Liver (tissue), 7 donors: ENCODE measurements at regions not wholly inside any gene's neighbourhood (a gene's known extent, or its start where the extent isn't known, plus 50 kb on each side); places are given as distances from the start of the nearest gene placed in this dataset.

ENCODE experiments used
- DNase-seq: peaks from one replicate; pipeline ENCODE4 v3.0.0-alpha.2; 2017; ENCODE audit warnings: low spot score
- H3K27ac ChIP-seq, 2 donors: one replicate each; pipeline ENCODE4 v1.7.0; 2013; ENCODE audit warnings: inconsistent platforms in 2 of 2, low read length in 2 of 2, control low read depth in 1 of 2, low read depth in 1 of 2, mild to moderate bottlenecking in 1 of 2
- H3K27me3 ChIP-seq, 4 donors: one replicate each; pipeline versions ENCODE4 v1.6.1 to v1.7.0; 2013; ENCODE audit warnings: low read length in 3 of 4, inconsistent platforms in 1 of 4, mild to moderate bottlenecking in 1 of 4, moderate library complexity in 1 of 4; ENCODE audit not compliant: control insufficient read depth in 4 of 4, insufficient read depth in 4 of 4
- H3K36me3 ChIP-seq, 4 donors: one replicate each; pipeline versions ENCODE4 v1.6.1 to v1.7.0; 2013; ENCODE audit warnings: low read length in 3 of 4, mild to moderate bottlenecking in 3 of 4, low read depth in 1 of 4, moderate library complexity in 1 of 4; ENCODE audit not compliant: control insufficient read depth in 4 of 4, insufficient read depth in 3 of 4
- H3K4me1 ChIP-seq, 4 donors: one replicate each; pipeline versions ENCODE4 v1.6.1 to v1.7.0; 2013; ENCODE audit warnings: low read length in 3 of 4, mild to moderate bottlenecking in 3 of 4, moderate library complexity in 1 of 4; ENCODE audit not compliant: control insufficient read depth in 4 of 4, insufficient read depth in 4 of 4
- H3K4me3 ChIP-seq, 3 donors: one replicate each; pipeline versions ENCODE4 v1.6.1 to v1.7.0; 2013; ENCODE audit warnings: low read length in 3 of 3, control low read depth in 1 of 3, low read depth in 1 of 3, mild to moderate bottlenecking in 1 of 3
- H3K9ac ChIP-seq, 2 donors: one replicate each; pipeline ENCODE4 v1.7.0; 2013; ENCODE audit warnings: low read length in 2 of 2, mild to moderate bottlenecking in 2 of 2, moderate library complexity in 2 of 2, control low read depth in 1 of 2, low read depth in 1 of 2
- H3K9me3 ChIP-seq, 4 donors: one replicate each; pipeline versions ENCODE4 v1.6.1 to v1.7.0; 2013; ENCODE audit warnings: low read length in 3 of 4; ENCODE audit not compliant: control insufficient read depth in 4 of 4
- EGR1 ChIP-seq, 2 donors: IDR thresholded peaks; 2 replicates each; pipeline ENCODE4 v1.6.1; 2016 to 2018; ENCODE audit warnings: antibody characterized with exemption in 2 of 2, low read depth in 2 of 2
- FOXA1 ChIP-seq: IDR thresholded peaks from 2 replicates; pipeline ENCODE4 v1.6.1; 2016; ENCODE audit warnings: antibody characterized with exemption
- FOXA2 ChIP-seq: IDR thresholded peaks from 2 replicates; pipeline ENCODE4 v1.6.1; 2016; ENCODE audit warnings: antibody characterized with exemption
- GABPA ChIP-seq, 2 donors: IDR thresholded peaks in 1 of 2; conservative IDR thresholded peaks in 1 of 2; 2 replicates each; pipeline ENCODE4 v1.6.1; 2016; ENCODE audit warnings: antibody characterized with exemption in 2 of 2, mild to moderate bottlenecking in 1 of 2, moderate library complexity in 1 of 2
- HNF4A ChIP-seq, 2 donors: conservative IDR thresholded peaks; 2 replicates each; pipeline ENCODE4 v1.6.1; 2016; ENCODE audit warnings: antibody characterized with exemption in 2 of 2, mild to moderate bottlenecking in 2 of 2
- HNF4G ChIP-seq: IDR thresholded peaks from 2 replicates; pipeline ENCODE4 v1.6.1; 2016; ENCODE audit warnings: antibody characterized with exemption
- JUND ChIP-seq, 2 donors: IDR thresholded peaks; 2 replicates each; pipeline ENCODE4 v1.6.1; 2016; ENCODE audit warnings: antibody characterized with exemption in 2 of 2
- NR2F2 ChIP-seq: IDR thresholded peaks from 2 replicates; pipeline ENCODE4 v1.6.1; 2016; ENCODE audit warnings: antibody characterized with exemption
- RXRA ChIP-seq, 2 donors: IDR thresholded peaks; 2 replicates each; pipeline ENCODE4 v1.6.1; 2017 to 2018; ENCODE audit warnings: antibody characterized with exemption in 2 of 2, mild to moderate bottlenecking in 1 of 2
- SP1 ChIP-seq: IDR thresholded peaks from 2 replicates; pipeline ENCODE4 v1.6.1; 2018; ENCODE audit warnings: antibody characterized with exemption, mild to moderate bottlenecking
- TAF1 ChIP-seq: conservative IDR thresholded peaks from 2 replicates; pipeline ENCODE4 v1.6.1; 2016; ENCODE audit warnings: antibody characterized with exemption, mild to moderate bottlenecking
- WGBS: extraction: QIAGEN DNeasy Blood & Tissue Kit; methylation state at CpG from one replicate; pipeline ENCODE4 v1.1.7; 2013; 5-methylcytosine and 5-hydroxymethylcytosine counted together
- TF ChIP-seq, protein P1 (sequence below): IDR thresholded peaks from 2 replicates; pipeline ENCODE4 v1.6.1; 2016; ENCODE audit warnings: antibody characterized with exemption
- TF ChIP-seq, protein P2 (sequence below): IDR thresholded peaks from 2 replicates; pipeline ENCODE4 v1.6.1; 2016; ENCODE audit warnings: antibody characterized with exemption
- TF ChIP-seq, protein P3 (sequence below): IDR thresholded peaks from 2 replicates; pipeline ENCODE4 v1.6.1; 2016; ENCODE audit warnings: antibody characterized with exemption
- donor health status: healthy.
- donor health status: healthy.
- donor health status: healthy.
- donor health status: healthy.

DNA sequence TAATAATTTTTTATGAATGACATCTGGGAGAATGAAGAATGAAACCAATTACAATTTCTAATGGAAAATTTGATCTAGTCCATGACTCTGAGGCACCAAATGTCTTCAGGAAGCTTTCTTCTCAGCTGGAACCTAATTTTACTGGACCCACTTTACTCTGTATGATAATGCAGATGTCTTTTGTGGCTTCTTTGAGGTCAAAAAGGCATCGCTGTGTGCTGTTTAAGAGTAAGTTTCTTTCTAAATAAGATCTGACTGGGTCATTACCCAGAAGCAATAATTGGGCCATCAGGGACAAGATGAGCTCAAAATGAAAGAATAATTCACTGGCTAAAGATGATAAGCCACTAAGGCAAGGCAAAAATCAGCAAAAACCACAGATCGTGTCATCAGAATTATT, 633.4 kb downstream of the PSAT1 start:
- Histone ChIP-seq H3K27me3 (no peaks in the 10 kb centered on the region), H3K27ac (no peak overlapping the region), H3K9ac (no peak overlapping the region), H3K4me1 (no peaks in the 10 kb centered on the region), H3K4me3 (no peak overlapping the region), H3K36me3 (no peaks in the 10 kb centered on the region), H3K9me3 (no peaks in the 10 kb centered on the region)
- WGBS, result 89% methylated on average over 2 of the region's 2 CpGs
- TF ChIP-seq JUND (IDR thresholded peaks at IDR 0.05), result no peak
- no peak for TF ChIP-seq EGR1 (IDR thresholded peaks at IDR 0.05; ENCODE audit: low read depth in 2 of 2)
- TF ChIP-seq, protein P1, sequence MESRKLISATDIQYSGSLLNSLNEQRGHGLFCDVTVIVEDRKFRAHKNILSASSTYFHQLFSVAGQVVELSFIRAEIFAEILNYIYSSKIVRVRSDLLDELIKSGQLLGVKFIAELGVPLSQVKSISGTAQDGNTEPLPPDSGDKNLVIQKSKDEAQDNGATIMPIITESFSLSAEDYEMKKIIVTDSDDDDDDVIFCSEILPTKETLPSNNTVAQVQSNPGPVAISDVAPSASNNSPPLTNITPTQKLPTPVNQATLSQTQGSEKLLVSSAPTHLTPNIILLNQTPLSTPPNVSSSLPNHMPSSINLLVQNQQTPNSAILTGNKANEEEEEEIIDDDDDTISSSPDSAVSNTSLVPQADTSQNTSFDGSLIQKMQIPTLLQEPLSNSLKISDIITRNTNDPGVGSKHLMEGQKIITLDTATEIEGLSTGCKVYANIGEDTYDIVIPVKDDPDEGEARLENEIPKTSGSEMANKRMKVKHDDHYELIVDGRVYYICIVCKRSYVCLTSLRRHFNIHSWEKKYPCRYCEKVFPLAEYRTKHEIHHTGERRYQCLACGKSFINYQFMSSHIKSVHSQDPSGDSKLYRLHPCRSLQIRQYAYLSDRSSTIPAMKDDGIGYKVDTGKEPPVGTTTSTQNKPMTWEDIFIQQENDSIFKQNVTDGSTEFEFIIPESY, result no peak
- TF ChIP-seq FOXA2, result no peak
- TF ChIP-seq NR2F2, result no peak
- no peak for TF ChIP-seq SP1
- no peak for TF ChIP-seq GABPA (IDR thresholded peaks at IDR 0.05 in 1 of 2, conservative IDR thresholded peaks at IDR 0.05 in 1 of 2)
- TF ChIP-seq HNF4G, result no peak
- TF ChIP-seq, protein P2, sequence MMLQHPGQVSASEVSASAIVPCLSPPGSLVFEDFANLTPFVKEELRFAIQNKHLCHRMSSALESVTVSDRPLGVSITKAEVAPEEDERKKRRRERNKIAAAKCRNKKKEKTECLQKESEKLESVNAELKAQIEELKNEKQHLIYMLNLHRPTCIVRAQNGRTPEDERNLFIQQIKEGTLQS, result no peak
- no peak for TF ChIP-seq TAF1
- TF ChIP-seq, protein P3, sequence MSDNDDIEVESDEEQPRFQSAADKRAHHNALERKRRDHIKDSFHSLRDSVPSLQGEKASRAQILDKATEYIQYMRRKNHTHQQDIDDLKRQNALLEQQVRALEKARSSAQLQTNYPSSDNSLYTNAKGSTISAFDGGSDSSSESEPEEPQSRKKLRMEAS, result no peak
- TF ChIP-seq RXRA (IDR thresholded peaks at IDR 0.05), result no peak
- TF ChIP-seq FOXA1, result no peak
- TF ChIP-seq HNF4A (conservative IDR thresholded peaks at IDR 0.05), result no peak
- no peak for DNase-seq

DNA sequence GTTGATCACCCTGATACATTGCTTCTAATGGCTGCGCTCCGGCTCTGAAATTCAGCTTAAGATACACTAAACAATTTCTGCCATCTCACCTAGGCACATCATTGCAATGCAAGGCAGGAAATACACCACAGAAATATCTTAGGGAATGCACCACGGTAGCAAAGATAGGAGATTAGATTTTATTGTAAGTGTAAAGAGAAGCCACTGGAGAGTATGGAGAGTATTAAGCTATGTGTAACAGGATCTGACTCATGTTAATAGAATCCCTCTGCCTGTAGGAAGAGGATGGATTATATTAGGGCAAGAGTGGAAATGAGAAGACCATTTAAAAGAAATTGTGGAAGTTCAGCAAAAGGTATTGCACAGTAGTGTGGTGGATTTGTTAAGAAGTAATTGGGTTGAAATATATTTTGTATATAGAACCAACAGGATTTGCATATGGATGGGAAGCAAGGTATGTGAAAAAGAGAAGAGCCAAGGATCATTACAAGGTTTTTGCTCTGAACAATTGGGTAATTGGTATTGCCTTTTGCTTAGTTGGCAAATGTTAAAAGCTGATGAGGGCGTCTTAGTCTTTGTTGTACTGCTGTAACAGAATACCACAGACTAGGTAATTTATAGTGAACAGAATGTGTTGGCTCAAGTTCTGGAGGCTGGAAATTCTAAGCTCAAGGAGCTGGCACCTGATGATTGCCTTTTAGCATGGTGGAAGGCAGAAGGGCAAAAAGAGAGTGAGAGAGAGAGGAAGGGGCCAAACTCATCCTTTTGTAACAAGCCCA, 636.1 kb downstream of the PSAT1 start:
- Histone ChIP-seq H3K9me3 (no peaks in the 10 kb centered on the region), H3K9ac (no peak overlapping the region), H3K27me3 (no peaks in the 10 kb centered on the region), H3K36me3 (no peaks in the 10 kb centered on the region), H3K4me1 (no peaks in the 10 kb centered on the region), H3K4me3 (no peak overlapping the region), H3K27ac (no peak overlapping the region)
- DNase-seq, result no peak
- WGBS, result 86% methylated on average over 4 of the region's 4 CpGs
- TF ChIP-seq FOXA1 (no peak), RXRA (IDR thresholded peaks at IDR 0.05) (no peak), TAF1 (no peak), FOXA2 (no peak), HNF4A (conservative IDR thresholded peaks at IDR 0.05) (no peak), HNF4G (no peak), JUND (IDR thresholded peaks at IDR 0.05) (no peak)
- TF ChIP-seq, protein P1, result no peak
- TF ChIP-seq, protein P3, result no peak
